ENCODE measurements at regions not wholly inside any gene's neighbourhood (a gene's known extent, or its start where the extent isn't known, plus 50 kb on each side); places are given as distances from the start of the nearest gene placed in this dataset.

GRCh38 chr11:21634956-21635355 lies 557.9 kb upstream of the ANO5 start:
- Histone ChIP-seq H3K27me3 (no peaks in the 10 kb centered on the region), H3K36me3 (no peaks in the 10 kb centered on the region), H3K9me3 (peaks cover 0 to 5% (median 2%) of the 10 kb centered on the region in 4 donors), H3K4me1 (no peaks in the 10 kb centered on the region), H3K27ac (no peak overlapping the region), H3K4me3 (no peak overlapping the region)
- no peak for DNase-seq
- intact Hi-C loops (cut with DNase I; ENCODE audit: low total_unique reads), result no loop called here
- TF ChIP-seq POLR2A (IDR thresholded peaks at IDR 0.05) (no peak), POLR2AphosphoS5 (IDR thresholded peaks at IDR 0.05) (no peak), EP300 (IDR thresholded peaks at IDR 0.05) (no peak)
- TF ChIP-seq, protein P1, sequence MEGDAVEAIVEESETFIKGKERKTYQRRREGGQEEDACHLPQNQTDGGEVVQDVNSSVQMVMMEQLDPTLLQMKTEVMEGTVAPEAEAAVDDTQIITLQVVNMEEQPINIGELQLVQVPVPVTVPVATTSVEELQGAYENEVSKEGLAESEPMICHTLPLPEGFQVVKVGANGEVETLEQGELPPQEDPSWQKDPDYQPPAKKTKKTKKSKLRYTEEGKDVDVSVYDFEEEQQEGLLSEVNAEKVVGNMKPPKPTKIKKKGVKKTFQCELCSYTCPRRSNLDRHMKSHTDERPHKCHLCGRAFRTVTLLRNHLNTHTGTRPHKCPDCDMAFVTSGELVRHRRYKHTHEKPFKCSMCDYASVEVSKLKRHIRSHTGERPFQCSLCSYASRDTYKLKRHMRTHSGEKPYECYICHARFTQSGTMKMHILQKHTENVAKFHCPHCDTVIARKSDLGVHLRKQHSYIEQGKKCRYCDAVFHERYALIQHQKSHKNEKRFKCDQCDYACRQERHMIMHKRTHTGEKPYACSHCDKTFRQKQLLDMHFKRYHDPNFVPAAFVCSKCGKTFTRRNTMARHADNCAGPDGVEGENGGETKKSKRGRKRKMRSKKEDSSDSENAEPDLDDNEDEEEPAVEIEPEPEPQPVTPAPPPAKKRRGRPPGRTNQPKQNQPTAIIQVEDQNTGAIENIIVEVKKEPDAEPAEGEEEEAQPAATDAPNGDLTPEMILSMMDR (IDR thresholded peaks at IDR 0.05), result no peak

- no peak overlapping the region for H3K4me3 ChIP-seq
- DNase-seq, result no peak
- WGBS, 5 donors, result 38 to 85% (median 57%) methylated on average over 2 of the region's 2 CpGs
- TF ChIP-seq POLR2A (IDR thresholded peaks at IDR 0.05), result no peak
- TF ChIP-seq POLR2AphosphoS5 (IDR thresholded peaks at IDR 0.05), result no peak
- TF ChIP-seq, protein P1 (IDR thresholded peaks at IDR 0.05), result no peak
- TF ChIP-seq EP300 (IDR thresholded peaks at IDR 0.05), result no peak
- intact Hi-C loops (cut with DNase I; ENCODE audit: low total_unique reads), result no loop called here
- H3K36me3 ChIP-seq, result no peaks in the 10 kb centered on the region
- no peak overlapping the region for H3K27ac ChIP-seq
- H3K27me3 ChIP-seq, result no peaks in the 10 kb centered on the region
- peaks cover 0 to 5% (median 2%) of the 10 kb centered on the region in 4 donors for H3K9me3 ChIP-seq
- H3K4me1 ChIP-seq, result no peaks in the 10 kb centered on the region
Measured at GRCh38 chr11:21635394-21636145, 557.3 kb upstream of the ANO5 start.

GRCh38 chr11:21636561-21636960 lies 556.3 kb upstream of the ANO5 start:
- no peaks in the 10 kb centered on the region for H3K27me3 ChIP-seq
- no peaks in the 10 kb centered on the region for H3K36me3 ChIP-seq
- H3K27ac ChIP-seq, result no peak overlapping the region
- DNase-seq, result no peak
- H3K4me3 ChIP-seq, result no peak overlapping the region
- TF ChIP-seq EP300 (IDR thresholded peaks at IDR 0.05), result no peak
- TF ChIP-seq, protein P1 (IDR thresholded peaks at IDR 0.05), result no peak
- TF ChIP-seq POLR2AphosphoS5 (IDR thresholded peaks at IDR 0.05), result no peak
- no peak for TF ChIP-seq POLR2A (IDR thresholded peaks at IDR 0.05)
- intact Hi-C loops (cut with DNase I; ENCODE audit: low total_unique reads), result no loop called here
- H3K9me3 ChIP-seq, result peaks cover 0 to 5% (median 1%) of the 10 kb centered on the region in 4 donors
- H3K4me1 ChIP-seq, result no peaks in the 10 kb centered on the region

DNA sequence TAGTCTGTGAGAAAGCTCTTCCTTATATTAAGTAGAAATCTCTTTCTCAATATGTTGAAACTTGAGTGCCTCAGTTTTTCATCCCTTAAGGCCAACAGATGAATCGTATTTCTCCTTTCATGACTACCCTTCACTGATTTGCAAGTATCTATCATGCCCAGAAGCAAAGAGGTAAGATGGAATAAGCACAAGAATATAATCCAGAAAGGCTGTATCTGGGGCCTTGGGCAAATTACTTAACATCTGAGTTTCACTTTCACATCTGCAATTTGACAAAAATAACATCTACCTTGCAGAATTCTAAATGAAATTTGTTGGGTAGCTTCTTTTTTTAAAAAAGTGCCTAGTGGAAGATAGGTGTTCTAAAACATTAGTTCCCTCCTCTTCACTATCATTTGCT lies 552.4 kb upstream of the ANO5 start:
- Histone ChIP-seq H3K4me1 (no peaks in the 10 kb centered on the region), H3K36me3 (no peaks in the 10 kb centered on the region), H3K27me3 (no peaks in the 10 kb centered on the region), H3K27ac (no peak overlapping the region), H3K9me3 (peaks cover 0 to 5% (median 0%) of the 10 kb centered on the region in 4 donors), H3K4me3 (no peak overlapping the region)
- intact Hi-C loops (cut with DNase I; ENCODE audit: low total_unique reads), result no loop called here
- 54 to 82% (median 71%) methylated on average over 1 of the region's 1 CpG for WGBS, 5 donors
- TF ChIP-seq, protein P1 (IDR thresholded peaks at IDR 0.05), result no peak
- TF ChIP-seq POLR2AphosphoS5 (IDR thresholded peaks at IDR 0.05) (no peak), EP300 (IDR thresholded peaks at IDR 0.05) (no peak)
- no peak for DNase-seq

Data from stomach (tissue), 8 donors.